GM12878 (cell line): ENCODE measurements at regions not wholly inside any gene's neighbourhood (a gene's known extent, or its start where the extent isn't known, plus 50 kb on each side); places are given as distances from the start of the nearest gene placed in this dataset.

Experiments used
- ATAC-seq: fragments of 200-7000 bp; cut with Tn5 transposase; 3 replicates; pipeline ENCODE4 v1.9.1; 2020; ENCODE audit warnings: mild to moderate bottlenecking, moderate library complexity
- BruUV-seq: library from RNA; stranded (reverse); fragments of 400-500 nt; replicated peaks from 2 replicates; lab custom pipeline; 2021; lab: Mats Ljungman, UMichigan
- CTCF ChIA-PET: fragments of 300-600 bp; sonication (Branson Sonifier 250); formaldehyde crosslinking; extraction: SDS; loops from one replicate; lab custom pipeline; 2021; ENCODE audit warnings: inconsistent platforms; lab: Yijun Ruan, JAX
- POLR2A ChIA-PET: fragments of 350-600 bp; formaldehyde crosslinking; extraction: SDS; loops from one replicate; lab custom pipeline; 2021; ENCODE audit warnings: inconsistent platforms; lab: Charles Lee
- RAD21 ChIA-PET: fragments of 300-600 bp; sonication (Branson Sonifier 250); formaldehyde crosslinking; loops from one replicate; lab custom pipeline; 2023; ENCODE audit warnings: antibody characterized with exemption; ENCODE audit not compliant: unreplicated experiment; lab: Charles Lee
- SMC1A ChIA-PET: fragments of 300-600 bp; sonication (Branson Sonifier 250); formaldehyde crosslinking; loops from one replicate; lab custom pipeline; 2023; ENCODE audit not compliant: unreplicated experiment, uncharacterized antibody; lab: Charles Lee
- DNase-seq: peaks from one replicate; pipeline ENCODE4 v3.0.0-alpha.2; 2011; ENCODE audit warnings: low read depth, low spot score
- FAIRE-seq: peaks from 3 replicates; lab custom pipeline; 2011; peaks lifted over from hg19 to GRCh38; lab: Jason Lieb, UNC
- H2AFZ ChIP-seq: 2 replicates; pipeline ENCODE4 v1.6.0; 2011; ENCODE audit warnings: low read depth, low read length, control low read depth; ENCODE audit not compliant: control insufficient read depth
- H3K27ac ChIP-seq: 2 replicates; pipeline ENCODE4 v1.5.1; 2011; ENCODE audit warnings: control low read depth; ENCODE audit not compliant: control insufficient read depth, insufficient read depth
- H3K27me3 ChIP-seq, 2 experiments: replicated peaks in 1 of 2; 2 replicates each; pipeline versions ENCODE4 v1.6.0 to v1.6.1; 2011; ENCODE audit warnings: low read length in 1 of 2; ENCODE audit not compliant: control insufficient read depth in 2 of 2, insufficient read depth in 2 of 2
- H3K36me3 ChIP-seq, 2 experiments: 2 replicates each; pipeline ENCODE4 v1.5.1; 2011; ENCODE audit warnings: low read length in 1 of 2; ENCODE audit not compliant: control insufficient read depth in 2 of 2, insufficient read depth in 2 of 2
- H3K4me1 ChIP-seq: 2 replicates; pipeline ENCODE4 v1.6.1; 2011; ENCODE audit warnings: mild to moderate bottlenecking, low read length, moderate library complexity, mixed read lengths; ENCODE audit not compliant: control insufficient read depth, insufficient read depth
- H3K4me2 ChIP-seq: 2 replicates; pipeline ENCODE4 v1.6.0; 2011; ENCODE audit warnings: control low read depth; ENCODE audit not compliant: control insufficient read depth, insufficient read depth
- H3K4me3 ChIP-seq: fragments of 200-600 bp; sonication (generic); 2 replicates; pipeline ENCODE4 v1.5.1; 2016
- H3K79me2 ChIP-seq: 2 replicates; pipeline ENCODE4 v1.6.0; 2011; ENCODE audit warnings: low read length; ENCODE audit not compliant: control insufficient read depth, insufficient read depth
- H3K9ac ChIP-seq: 2 replicates; pipeline ENCODE4 v1.8.0; 2011; ENCODE audit warnings: low read length, control low read depth, mixed read lengths; ENCODE audit not compliant: control insufficient read depth, insufficient read depth
- H3K9me3 ChIP-seq: replicated peaks from 3 replicates; pipeline ENCODE4 v1.5.1; 2011; ENCODE audit warnings: mild to moderate bottlenecking, low read length; ENCODE audit not compliant: control insufficient read depth, insufficient read depth
- H4K20me1 ChIP-seq: 2 replicates; pipeline ENCODE4 v1.6.0; 2011; ENCODE audit not compliant: control insufficient read depth, insufficient read depth
- ATF7 ChIP-seq: fragments of 450-650 bp; IDR thresholded peaks from 2 replicates; pipeline ENCODE4 v1.6.1; 2016; ENCODE audit warnings: low read depth, mild to moderate bottlenecking
- CBX5 ChIP-seq: sonication (generic); IDR thresholded peaks from 2 replicates; pipeline ENCODE4 v1.6.1; 2016; ENCODE audit warnings: low read depth, moderate library complexity, mild to moderate bottlenecking, inconsistent platforms
- CEBPB ChIP-seq, 2 experiments: fragments of 150-350 bp in 1 of 2; IDR thresholded peaks; 2 replicates each; pipeline ENCODE4 v1.6.1; 2012 to 2014; ENCODE audit warnings: low read depth in 2 of 2, low read length in 2 of 2, borderline replicate concordance in 1 of 2, inconsistent platforms in 1 of 2
- CREB1 ChIP-seq: IDR thresholded peaks from 2 replicates; pipeline ENCODE4 v1.6.1; 2012; ENCODE audit warnings: low read depth, mild to moderate bottlenecking, inconsistent platforms
- EGR1 ChIP-seq, 2 experiments: IDR thresholded peaks; 1 replicate in 1 of 2; 2 replicates in 1 of 2; pipeline ENCODE4 v1.6.1; 2011 to 2012; ENCODE audit warnings: low read depth in 2 of 2, low read length in 2 of 2, borderline replicate concordance in 1 of 2, mild to moderate bottlenecking in 1 of 2, moderate library complexity in 1 of 2
- GABPA ChIP-seq: IDR thresholded peaks from 2 replicates; pipeline ENCODE4 v1.6.1; 2014; ENCODE audit warnings: antibody characterized with exemption, low read depth, mild to moderate bottlenecking, inconsistent platforms
- GATAD2B ChIP-seq: fragments of 450-650 bp; conservative IDR thresholded peaks from 2 replicates; pipeline ENCODE4 v1.6.1; 2017; ENCODE audit warnings: low read depth, mild to moderate bottlenecking, moderate library complexity
- HCFC1 ChIP-seq: fragments of 150-350 bp; IDR thresholded peaks from 2 replicates; pipeline ENCODE4 v1.6.1; 2014; ENCODE audit warnings: low read length
- MYB ChIP-seq: fragments of 150-350 bp; IDR thresholded peaks from 2 replicates; pipeline ENCODE4 v1.6.1; 2014; ENCODE audit warnings: mild to moderate bottlenecking, low read depth, low read length, borderline replicate concordance
- POLR2AphosphoS2 ChIP-seq: IDR thresholded peaks from 2 replicates; pipeline ENCODE4 v1.6.1; 2011; ENCODE audit warnings: low read depth, mild to moderate bottlenecking, low read length, improper control_type of control experiment, moderate library complexity
- POU2F2 ChIP-seq: IDR thresholded peaks from 3 replicates; pipeline ENCODE4 v1.6.1; 2011; ENCODE audit warnings: low read depth, mild to moderate bottlenecking, low read length, borderline replicate concordance
- RBBP5 ChIP-seq: fragments of 200-600 bp; sonication (generic); conservative IDR thresholded peaks from 2 replicates; pipeline ENCODE4 v1.6.1; 2016
- SMAD5 ChIP-seq: IDR thresholded peaks from 2 replicates; pipeline ENCODE4 v1.6.1; 2016; ENCODE audit warnings: antibody characterized with exemption, low read depth
- SREBF2 ChIP-seq: IDR thresholded peaks from 2 replicates; pipeline ENCODE4 v1.6.1; 2012; ENCODE audit warnings: mild to moderate bottlenecking, low read length
- TAF1 ChIP-seq: IDR thresholded peaks from 2 replicates; pipeline ENCODE4 v1.6.1; 2011; ENCODE audit warnings: mild to moderate bottlenecking, low read depth, low read length, borderline replicate concordance
- ZNF274 ChIP-seq: IDR thresholded peaks from one replicate; pipeline ENCODE4 v1.8.0; 2011; ENCODE audit not compliant: insufficient read length, insufficient read depth
- in situ Hi-C: fragments of 300-500 bp; cut with MboI; formaldehyde crosslinking; loops from 9 replicates; pipeline ENCODE4 v1.14.3; 2018; ENCODE audit warnings: mixed read lengths
- intact Hi-C: fragments of 100-400 bp; cut with micrococcal nuclease; formaldehyde crosslinking; loops from one replicate; pipeline ENCODE4 v1.14.2; 2022; ENCODE audit not compliant: unreplicated experiment
- TF ChIP-seq, protein P1 (sequence below): fragments of 450-650 bp; IDR thresholded peaks from 2 replicates; pipeline ENCODE4 v1.6.1; 2016; ENCODE audit warnings: mild to moderate bottlenecking, moderate library complexity, borderline replicate concordance
- TF ChIP-seq, protein P2 (sequence below): fragments of 450-650 bp; IDR thresholded peaks from 2 replicates; pipeline ENCODE4 v1.6.1; 2017; ENCODE audit warnings: borderline replicate concordance
- TF ChIP-seq, protein P3 (sequence below): fragments of 450-650 bp; IDR thresholded peaks from 2 replicates; pipeline ENCODE4 v1.6.1; 2018; ENCODE audit warnings: mild to moderate bottlenecking, low read depth, moderate library complexity; ENCODE audit not compliant: partially characterized antibody

DNA sequence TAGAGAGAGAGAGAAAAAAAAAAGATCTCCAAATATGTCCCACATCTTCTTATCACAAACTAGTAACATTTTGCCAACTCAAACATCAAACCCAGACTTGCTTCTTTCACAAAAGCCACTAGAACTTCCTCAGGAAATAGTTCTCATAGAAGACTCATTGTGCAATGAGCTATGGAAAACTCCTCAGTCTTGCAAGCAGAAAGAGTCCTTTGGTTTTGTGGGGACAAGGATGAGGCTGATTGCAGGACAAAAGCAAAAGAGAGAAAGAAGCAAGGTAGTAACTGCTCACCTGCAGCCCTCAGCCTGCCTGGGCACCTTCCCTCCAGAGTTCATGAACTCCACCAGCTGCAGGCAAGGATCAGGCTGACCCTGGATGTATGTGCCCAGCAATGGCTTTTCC lies 399.0 kb downstream of the IRX1 start:
- SMC1A ChIA-PET: no interaction called here
- Histone ChIP-seq H2AFZ (no peak overlapping the region), H3K4me1 (no peaks in the 10 kb centered on the region), H3K27ac (no peak overlapping the region), H3K27me3 (no peaks in the 10 kb centered on the region), H3K9me3 (no peaks in the 10 kb centered on the region; the same call in 2 of the 3 replicates), H3K79me2 (no peaks in the 10 kb centered on the region), H3K4me3 (no peak overlapping the region), H3K36me3 (no peaks in the 10 kb centered on the region), H4K20me1 (no peaks in the 10 kb centered on the region), H3K4me2 (no peak overlapping the region), H3K9ac (no peak overlapping the region)
- DNase-seq (no peak), FAIRE-seq (no peak), ATAC-seq (no peak)
- TF ChIP-seq ATF7 (no peak), EGR1 (IDR thresholded peaks at IDR 0.05; ENCODE audit: borderline replicate concordance in 1 of 2, low read depth in 2 of 2, low read length in 2 of 2) (no peak), CREB1 (no peak), GABPA (no peak), CBX5 (no peak), TAF1 (no peak), SREBF2 (no peak), POU2F2 (no peak), GATAD2B (no peak), MYB (no peak), ZNF274 (no peak), CEBPB (IDR thresholded peaks at IDR 0.05; ENCODE audit: borderline replicate concordance in 1 of 2, low read depth in 2 of 2, low read length in 2 of 2) (no peak), POLR2AphosphoS2 (no peak), SMAD5 (no peak), RBBP5 (no peak), HCFC1 (no peak)
- TF ChIP-seq, protein P1, sequence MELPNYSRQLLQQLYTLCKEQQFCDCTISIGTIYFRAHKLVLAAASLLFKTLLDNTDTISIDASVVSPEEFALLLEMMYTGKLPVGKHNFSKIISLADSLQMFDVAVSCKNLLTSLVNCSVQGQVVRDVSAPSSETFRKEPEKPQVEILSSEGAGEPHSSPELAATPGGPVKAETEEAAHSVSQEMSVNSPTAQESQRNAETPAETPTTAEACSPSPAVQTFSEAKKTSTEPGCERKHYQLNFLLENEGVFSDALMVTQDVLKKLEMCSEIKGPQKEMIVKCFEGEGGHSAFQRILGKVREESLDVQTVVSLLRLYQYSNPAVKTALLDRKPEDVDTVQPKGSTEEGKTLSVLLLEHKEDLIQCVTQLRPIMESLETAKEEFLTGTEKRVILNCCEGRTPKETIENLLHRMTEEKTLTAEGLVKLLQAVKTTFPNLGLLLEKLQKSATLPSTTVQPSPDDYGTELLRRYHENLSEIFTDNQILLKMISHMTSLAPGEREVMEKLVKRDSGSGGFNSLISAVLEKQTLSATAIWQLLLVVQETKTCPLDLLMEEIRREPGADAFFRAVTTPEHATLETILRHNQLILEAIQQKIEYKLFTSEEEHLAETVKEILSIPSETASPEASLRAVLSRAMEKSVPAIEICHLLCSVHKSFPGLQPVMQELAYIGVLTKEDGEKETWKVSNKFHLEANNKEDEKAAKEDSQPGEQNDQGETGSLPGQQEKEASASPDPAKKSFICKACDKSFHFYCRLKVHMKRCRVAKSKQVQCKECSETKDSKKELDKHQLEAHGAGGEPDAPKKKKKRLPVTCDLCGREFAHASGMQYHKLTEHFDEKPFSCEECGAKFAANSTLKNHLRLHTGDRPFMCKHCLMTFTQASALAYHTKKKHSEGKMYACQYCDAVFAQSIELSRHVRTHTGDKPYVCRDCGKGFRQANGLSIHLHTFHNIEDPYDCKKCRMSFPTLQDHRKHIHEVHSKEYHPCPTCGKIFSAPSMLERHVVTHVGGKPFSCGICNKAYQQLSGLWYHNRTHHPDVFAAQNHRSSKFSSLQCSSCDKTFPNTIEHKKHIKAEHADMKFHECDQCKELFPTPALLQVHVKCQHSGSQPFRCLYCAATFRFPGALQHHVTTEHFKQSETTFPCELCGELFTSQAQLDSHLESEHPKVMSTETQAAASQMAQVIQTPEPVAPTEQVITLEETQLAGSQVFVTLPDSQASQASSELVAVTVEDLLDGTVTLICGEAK: no peak
- TF ChIP-seq, protein P2, sequence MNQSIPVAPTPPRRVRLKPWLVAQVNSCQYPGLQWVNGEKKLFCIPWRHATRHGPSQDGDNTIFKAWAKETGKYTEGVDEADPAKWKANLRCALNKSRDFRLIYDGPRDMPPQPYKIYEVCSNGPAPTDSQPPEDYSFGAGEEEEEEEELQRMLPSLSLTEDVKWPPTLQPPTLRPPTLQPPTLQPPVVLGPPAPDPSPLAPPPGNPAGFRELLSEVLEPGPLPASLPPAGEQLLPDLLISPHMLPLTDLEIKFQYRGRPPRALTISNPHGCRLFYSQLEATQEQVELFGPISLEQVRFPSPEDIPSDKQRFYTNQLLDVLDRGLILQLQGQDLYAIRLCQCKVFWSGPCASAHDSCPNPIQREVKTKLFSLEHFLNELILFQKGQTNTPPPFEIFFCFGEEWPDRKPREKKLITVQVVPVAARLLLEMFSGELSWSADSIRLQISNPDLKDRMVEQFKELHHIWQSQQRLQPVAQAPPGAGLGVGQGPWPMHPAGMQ: no peak
- TF ChIP-seq, protein P3, sequence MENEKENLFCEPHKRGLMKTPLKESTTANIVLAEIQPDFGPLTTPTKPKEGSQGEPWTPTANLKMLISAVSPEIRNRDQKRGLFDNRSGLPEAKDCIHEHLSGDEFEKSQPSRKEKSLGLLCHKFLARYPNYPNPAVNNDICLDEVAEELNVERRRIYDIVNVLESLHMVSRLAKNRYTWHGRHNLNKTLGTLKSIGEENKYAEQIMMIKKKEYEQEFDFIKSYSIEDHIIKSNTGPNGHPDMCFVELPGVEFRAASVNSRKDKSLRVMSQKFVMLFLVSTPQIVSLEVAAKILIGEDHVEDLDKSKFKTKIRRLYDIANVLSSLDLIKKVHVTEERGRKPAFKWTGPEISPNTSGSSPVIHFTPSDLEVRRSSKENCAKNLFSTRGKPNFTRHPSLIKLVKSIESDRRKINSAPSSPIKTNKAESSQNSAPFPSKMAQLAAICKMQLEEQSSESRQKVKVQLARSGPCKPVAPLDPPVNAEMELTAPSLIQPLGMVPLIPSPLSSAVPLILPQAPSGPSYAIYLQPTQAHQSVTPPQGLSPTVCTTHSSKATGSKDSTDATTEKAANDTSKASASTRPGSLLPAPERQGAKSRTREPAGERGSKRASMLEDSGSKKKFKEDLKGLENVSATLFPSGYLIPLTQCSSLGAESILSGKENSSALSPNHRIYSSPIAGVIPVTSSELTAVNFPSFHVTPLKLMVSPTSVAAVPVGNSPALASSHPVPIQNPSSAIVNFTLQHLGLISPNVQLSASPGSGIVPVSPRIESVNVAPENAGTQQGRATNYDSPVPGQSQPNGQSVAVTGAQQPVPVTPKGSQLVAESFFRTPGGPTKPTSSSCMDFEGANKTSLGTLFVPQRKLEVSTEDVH: no peak
- POLR2A ChIA-PET: no interaction called here
- CTCF ChIA-PET: no interaction called here
- RAD21 ChIA-PET: no interaction called here
- BruUV-seq: no TSS peak
- in situ Hi-C loops: no loop called here
- intact Hi-C loops: no loop called here
